ENCODE measurements at regions not wholly inside any gene's neighbourhood (a gene's known extent, or its start where the extent isn't known, plus 50 kb on each side); places are given as distances from the start of the nearest gene placed in this dataset.

DNA sequence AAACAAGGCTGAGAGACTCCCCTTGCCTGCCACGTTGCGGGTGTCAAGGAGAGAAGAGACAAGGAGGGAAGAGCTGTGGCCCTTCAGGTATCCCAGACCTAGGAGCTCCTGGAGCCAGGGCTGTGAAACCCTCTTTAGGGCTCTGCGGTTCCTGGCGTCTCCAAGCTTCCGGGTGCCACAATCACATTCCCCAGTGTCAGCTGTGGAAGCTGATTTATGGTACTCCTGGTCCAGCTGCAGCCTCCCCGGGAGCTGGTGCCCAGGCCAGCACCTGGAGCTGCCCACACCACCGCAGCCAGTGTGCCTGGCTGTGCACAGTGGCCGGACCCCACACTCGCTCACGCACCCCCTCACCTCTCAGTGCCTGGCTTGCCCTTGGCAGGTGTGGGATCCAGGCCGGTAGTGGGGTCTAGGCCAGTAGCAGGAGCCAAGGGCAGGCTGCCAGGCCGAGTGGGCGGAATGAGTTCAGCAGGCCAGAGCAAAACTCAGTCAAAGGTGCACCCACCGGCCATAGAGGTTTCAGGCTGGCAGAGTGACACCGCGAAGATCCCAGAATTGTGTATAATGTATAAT is 58.9 kb upstream of the L3MBTL3 start:
- TF ChIP-seq, protein P1, sequence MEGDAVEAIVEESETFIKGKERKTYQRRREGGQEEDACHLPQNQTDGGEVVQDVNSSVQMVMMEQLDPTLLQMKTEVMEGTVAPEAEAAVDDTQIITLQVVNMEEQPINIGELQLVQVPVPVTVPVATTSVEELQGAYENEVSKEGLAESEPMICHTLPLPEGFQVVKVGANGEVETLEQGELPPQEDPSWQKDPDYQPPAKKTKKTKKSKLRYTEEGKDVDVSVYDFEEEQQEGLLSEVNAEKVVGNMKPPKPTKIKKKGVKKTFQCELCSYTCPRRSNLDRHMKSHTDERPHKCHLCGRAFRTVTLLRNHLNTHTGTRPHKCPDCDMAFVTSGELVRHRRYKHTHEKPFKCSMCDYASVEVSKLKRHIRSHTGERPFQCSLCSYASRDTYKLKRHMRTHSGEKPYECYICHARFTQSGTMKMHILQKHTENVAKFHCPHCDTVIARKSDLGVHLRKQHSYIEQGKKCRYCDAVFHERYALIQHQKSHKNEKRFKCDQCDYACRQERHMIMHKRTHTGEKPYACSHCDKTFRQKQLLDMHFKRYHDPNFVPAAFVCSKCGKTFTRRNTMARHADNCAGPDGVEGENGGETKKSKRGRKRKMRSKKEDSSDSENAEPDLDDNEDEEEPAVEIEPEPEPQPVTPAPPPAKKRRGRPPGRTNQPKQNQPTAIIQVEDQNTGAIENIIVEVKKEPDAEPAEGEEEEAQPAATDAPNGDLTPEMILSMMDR (IDR thresholded peaks at IDR 0.05; ENCODE audit: extremely low read depth in 1 of 2, insufficient read depth in 1 of 2, low read depth in 1 of 2, low read length in 2 of 2) = no peak
- no peak for TF ChIP-seq MYC (IDR thresholded peaks at IDR 0.05; ENCODE audit: low read depth, low read length)
- no peak for TF ChIP-seq EZH2 (IDR thresholded peaks at IDR 0.05; ENCODE audit: borderline replicate concordance, low read depth, low read length, severe bottlenecking)
- no peak for TF ChIP-seq POLR2AphosphoS5 (IDR thresholded peaks at IDR 0.05; ENCODE audit: insufficient read depth, low read depth, low read length)
- TF ChIP-seq GATA2 (IDR thresholded peaks at IDR 0.05; ENCODE audit: insufficient read depth, insufficient read length, low read depth, low read length) = no peak
- TF ChIP-seq, protein P2, sequence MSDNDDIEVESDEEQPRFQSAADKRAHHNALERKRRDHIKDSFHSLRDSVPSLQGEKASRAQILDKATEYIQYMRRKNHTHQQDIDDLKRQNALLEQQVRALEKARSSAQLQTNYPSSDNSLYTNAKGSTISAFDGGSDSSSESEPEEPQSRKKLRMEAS (IDR thresholded peaks at IDR 0.05; ENCODE audit: insufficient read depth, insufficient read length) = no peak
- no peak for TF ChIP-seq POLR2A (IDR thresholded peaks at IDR 0.05; ENCODE audit: low read depth, low read length)
